Right atrium auricular region (tissue), 2 donors: ENCODE measurements at regions not wholly inside any gene's neighbourhood (a gene's known extent, or its start where the extent isn't known, plus 50 kb on each side); places are given as distances from the start of the nearest gene placed in this dataset.

Experiments used
- DNase-seq: peaks from one replicate; pipeline ENCODE4 v3.0.0-alpha.2; 2019; ENCODE audit warnings: low spot score
- H3K27ac ChIP-seq, 2 donors: fragments of 200-600 bp; sonication (generic); 1 replicate in 1 of 2; 2 replicates in 1 of 2; pipeline ENCODE4 v1.5.1; 2016 to 2019
- H3K27me3 ChIP-seq, 2 donors: fragments of 200-600 bp; sonication (generic); one replicate each; pipeline versions ENCODE4 v1.5.1 to v1.6.0; 2017 to 2019
- H3K36me3 ChIP-seq: fragments of 200-600 bp; sonication (generic); one replicate; pipeline ENCODE4 v1.5.1; 2016
- H3K4me1 ChIP-seq, 2 donors: fragments of 200-600 bp; sonication (generic); one replicate each; pipeline versions ENCODE4 v1.5.1 to v1.6.0; 2017 to 2019
- H3K4me3 ChIP-seq, 2 donors: fragments of 200-600 bp; sonication (generic); 1 replicate in 1 of 2; 2 replicates in 1 of 2; pipeline ENCODE4 v1.5.1; 2017 to 2019; ENCODE audit warnings: mild to moderate bottlenecking in 1 of 2, moderate library complexity in 1 of 2
- H3K9me3 ChIP-seq, 2 donors: fragments of 200-600 bp; sonication (generic); one replicate each; pipeline ENCODE4 v1.5.1; 2019
- TF ChIP-seq, protein P1 (sequence below), 2 donors: fragments of 200-600 bp; sonication (generic); IDR thresholded peaks; one replicate each; pipeline ENCODE4 v1.5.1; 2019; ENCODE audit warnings: antibody characterized with exemption in 2 of 2

DNA sequence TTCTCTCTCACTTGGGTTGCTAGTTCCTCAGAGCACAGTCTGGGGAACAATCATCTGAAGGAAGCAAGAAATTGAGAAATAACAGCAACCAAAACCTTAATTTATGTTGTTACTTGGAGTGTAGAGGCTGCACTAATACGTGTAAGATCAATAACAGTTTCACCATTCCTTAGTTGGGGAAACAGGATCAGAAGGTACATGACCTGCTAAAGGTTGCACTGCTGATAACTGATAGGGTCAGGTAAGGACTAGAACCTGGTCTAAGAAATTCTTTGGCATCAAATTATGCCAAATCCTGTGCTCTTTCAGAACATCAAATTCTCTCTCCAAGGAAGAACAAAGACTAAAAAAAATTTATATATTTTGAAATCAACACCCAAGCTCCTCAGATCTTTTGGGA, 278.6 kb upstream of the C9orf72 start:
- no peak overlapping the region for H3K4me3 ChIP-seq
- no peaks in the 10 kb centered on the region for H3K9me3 ChIP-seq
- no peaks in the 10 kb centered on the region for H3K27me3 ChIP-seq
- no peak for DNase-seq
- H3K27ac ChIP-seq: no peak overlapping the region
- no peaks in the 10 kb centered on the region for H3K36me3 ChIP-seq
- no peaks in the 10 kb centered on the region for H3K4me1 ChIP-seq
- TF ChIP-seq, protein P1, sequence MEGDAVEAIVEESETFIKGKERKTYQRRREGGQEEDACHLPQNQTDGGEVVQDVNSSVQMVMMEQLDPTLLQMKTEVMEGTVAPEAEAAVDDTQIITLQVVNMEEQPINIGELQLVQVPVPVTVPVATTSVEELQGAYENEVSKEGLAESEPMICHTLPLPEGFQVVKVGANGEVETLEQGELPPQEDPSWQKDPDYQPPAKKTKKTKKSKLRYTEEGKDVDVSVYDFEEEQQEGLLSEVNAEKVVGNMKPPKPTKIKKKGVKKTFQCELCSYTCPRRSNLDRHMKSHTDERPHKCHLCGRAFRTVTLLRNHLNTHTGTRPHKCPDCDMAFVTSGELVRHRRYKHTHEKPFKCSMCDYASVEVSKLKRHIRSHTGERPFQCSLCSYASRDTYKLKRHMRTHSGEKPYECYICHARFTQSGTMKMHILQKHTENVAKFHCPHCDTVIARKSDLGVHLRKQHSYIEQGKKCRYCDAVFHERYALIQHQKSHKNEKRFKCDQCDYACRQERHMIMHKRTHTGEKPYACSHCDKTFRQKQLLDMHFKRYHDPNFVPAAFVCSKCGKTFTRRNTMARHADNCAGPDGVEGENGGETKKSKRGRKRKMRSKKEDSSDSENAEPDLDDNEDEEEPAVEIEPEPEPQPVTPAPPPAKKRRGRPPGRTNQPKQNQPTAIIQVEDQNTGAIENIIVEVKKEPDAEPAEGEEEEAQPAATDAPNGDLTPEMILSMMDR (IDR thresholded peaks at IDR 0.05): no peak

DNA sequence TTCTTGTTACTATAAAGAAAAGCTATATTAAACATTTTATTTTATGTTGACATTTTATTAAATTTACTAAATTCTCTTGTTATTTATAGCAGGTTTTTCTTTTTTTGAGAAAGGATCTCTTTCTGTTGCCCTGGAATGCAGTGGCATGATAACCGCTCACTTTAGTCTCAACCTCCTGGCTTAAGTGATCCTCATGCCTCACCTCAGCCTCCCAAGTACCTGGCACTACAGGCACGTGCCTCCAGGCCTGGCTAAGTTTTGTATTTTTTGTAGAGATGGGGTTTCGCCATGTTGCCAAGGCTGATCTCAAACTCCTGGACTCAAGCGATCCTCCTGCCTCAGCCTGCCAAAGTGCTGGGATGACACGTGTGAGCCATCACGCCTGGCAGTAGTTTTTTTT, 280.2 kb upstream of the C9orf72 start:
- Histone ChIP-seq H3K9me3 (no peaks in the 10 kb centered on the region), H3K36me3 (no peaks in the 10 kb centered on the region), H3K4me3 (no peak overlapping the region), H3K27ac (no peak overlapping the region), H3K27me3 (no peaks in the 10 kb centered on the region), H3K4me1 (no peaks in the 10 kb centered on the region)
- TF ChIP-seq, protein P1 (IDR thresholded peaks at IDR 0.05): no peak
- DNase-seq: no peak

DNA sequence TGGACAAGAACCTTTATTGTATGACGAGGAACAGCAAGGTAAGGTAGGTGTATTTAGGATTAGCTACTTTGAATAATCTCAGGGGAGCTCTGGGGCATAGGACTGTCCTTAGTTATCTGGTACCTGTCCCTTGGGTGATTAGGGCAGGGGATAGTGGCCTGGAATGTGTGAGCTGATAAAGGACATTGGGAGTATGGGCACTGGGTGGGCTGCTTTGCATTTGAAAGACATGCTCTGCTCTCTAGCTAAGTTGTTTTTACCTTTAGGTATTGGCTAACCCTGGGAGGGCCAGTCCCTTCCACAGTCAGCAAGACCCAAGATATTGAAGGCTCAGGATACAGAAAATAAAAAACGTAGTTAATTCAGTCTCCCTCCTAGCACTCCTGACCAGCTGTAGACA, 282.8 kb upstream of the C9orf72 start:
- H3K36me3 ChIP-seq: no peaks in the 10 kb centered on the region
- H3K9me3 ChIP-seq: no peaks in the 10 kb centered on the region
- no peak for DNase-seq
- TF ChIP-seq, protein P1 (IDR thresholded peaks at IDR 0.05): no peak
- H3K27ac ChIP-seq: no peak overlapping the region
- H3K4me1 ChIP-seq: no peaks in the 10 kb centered on the region
- no peak overlapping the region for H3K4me3 ChIP-seq
- H3K27me3 ChIP-seq: no peaks in the 10 kb centered on the region

DNA sequence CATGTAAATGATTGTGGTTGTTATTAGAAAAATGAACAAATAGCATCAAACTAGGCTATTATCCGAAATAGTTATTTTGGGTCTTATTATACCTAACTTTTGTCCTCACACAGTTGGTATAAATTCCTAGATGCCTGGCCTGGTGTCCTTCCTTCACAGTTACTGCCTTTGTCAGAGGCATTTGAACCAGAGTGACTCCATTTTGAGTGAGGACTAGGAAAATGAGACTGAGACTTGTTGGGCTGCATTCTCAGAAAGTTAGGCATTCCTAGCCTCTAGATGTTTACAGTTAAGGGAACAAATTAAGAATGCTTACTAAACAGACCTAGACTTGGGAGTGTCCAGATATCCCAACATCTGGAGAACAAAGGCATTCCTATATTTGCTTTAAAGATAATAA, 283.5 kb upstream of the C9orf72 start:
- no peak for DNase-seq
- Histone ChIP-seq H3K27ac (no peak overlapping the region), H3K27me3 (no peaks in the 10 kb centered on the region), H3K4me3 (no peak overlapping the region), H3K9me3 (no peaks in the 10 kb centered on the region), H3K36me3 (no peaks in the 10 kb centered on the region), H3K4me1 (no peaks in the 10 kb centered on the region)
- TF ChIP-seq, protein P1 (IDR thresholded peaks at IDR 0.05): no peak

DNA sequence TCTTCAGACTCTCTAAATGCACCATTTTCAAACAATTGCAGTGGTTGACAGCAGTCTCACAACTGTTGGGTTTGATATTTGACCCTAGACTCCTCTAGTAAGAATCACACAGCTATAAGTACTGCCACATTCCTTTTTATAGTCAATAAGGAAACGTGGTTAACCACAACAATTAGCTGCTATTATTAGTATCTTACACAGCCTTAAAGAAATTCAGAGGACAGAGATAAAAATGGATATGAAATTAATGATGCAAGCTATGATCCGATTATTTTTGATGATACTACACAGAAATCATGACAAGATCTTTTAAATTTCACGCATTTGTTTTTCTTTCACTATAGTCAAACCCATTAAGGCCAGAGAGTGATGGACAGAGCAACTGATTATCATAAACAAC, 288.6 kb upstream of the C9orf72 start:
- no peaks in the 10 kb centered on the region for H3K36me3 ChIP-seq
- TF ChIP-seq, protein P1 (IDR thresholded peaks at IDR 0.05): no peak
- no peak overlapping the region for H3K27ac ChIP-seq
- no peaks in the 10 kb centered on the region for H3K9me3 ChIP-seq
- H3K27me3 ChIP-seq: no peaks in the 10 kb centered on the region
- no peak overlapping the region for H3K4me3 ChIP-seq
- DNase-seq: no peak
- no peaks in the 10 kb centered on the region for H3K4me1 ChIP-seq

DNA sequence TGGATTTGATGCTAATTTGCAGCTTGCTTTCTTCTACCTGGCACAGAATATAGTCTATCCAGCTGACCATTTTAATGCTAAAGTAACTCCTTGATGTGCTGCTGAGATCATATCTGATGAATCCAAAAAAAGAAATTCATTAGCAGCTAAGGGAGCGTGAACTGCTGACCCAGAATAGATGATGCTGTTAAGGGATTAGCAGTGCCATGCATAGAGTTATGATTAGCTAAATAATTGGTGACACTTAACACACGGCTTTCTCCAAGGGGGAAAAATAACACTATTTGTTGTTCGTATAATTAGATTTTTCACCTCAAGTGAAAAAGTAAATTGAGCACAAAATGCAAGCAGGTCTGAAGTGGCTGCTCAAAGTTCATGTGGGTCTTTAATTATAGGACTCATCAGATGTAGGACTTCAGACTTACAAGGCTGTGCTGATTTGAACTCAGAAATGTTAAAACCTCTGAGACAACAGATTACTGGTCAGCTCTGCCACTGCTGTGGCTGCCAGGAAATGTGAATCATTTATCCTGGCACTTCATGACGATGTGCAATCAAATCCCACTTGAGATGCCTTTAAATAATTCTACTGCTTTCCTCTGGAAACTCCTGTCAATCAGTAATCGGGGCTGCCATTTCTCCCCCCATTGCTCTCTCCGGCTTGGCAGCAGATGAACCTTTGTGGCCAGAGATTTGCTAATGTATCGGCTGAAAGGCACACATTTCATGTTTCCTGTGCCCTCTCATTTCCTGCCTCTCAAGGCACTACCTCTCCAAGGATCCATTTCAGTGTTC, 291.6 kb upstream of the C9orf72 start:
- H3K4me3 ChIP-seq: no peak overlapping the region
- no peaks in the 10 kb centered on the region for H3K36me3 ChIP-seq
- peak overlapping the region in 1 of 2 donors; percentile 47 for H3K27ac ChIP-seq
- no peak for DNase-seq
- no peaks in the 10 kb centered on the region for H3K27me3 ChIP-seq
- H3K9me3 ChIP-seq: no peaks in the 10 kb centered on the region
- TF ChIP-seq, protein P1 (IDR thresholded peaks at IDR 0.05): no peak
- H3K4me1 ChIP-seq: no peaks in the 10 kb centered on the region
